Stimulated activated CD4-positive, alpha-beta T cell treated with anti-CD3 and anti-CD28 coated beads, Interleukin-4, amount 100 ng/mL, for 4 hours (primary cell): ENCODE measurements at regions not wholly inside any gene's neighbourhood (a gene's known extent, or its start where the extent isn't known, plus 50 kb on each side); places are given as distances from the start of the nearest gene placed in this dataset.
"Not testable (repeated sequence)": the region's sequence is repeated elsewhere in the genome, so short reads cannot be mapped to it uniquely, and the experiment has no call there.

Experiments used
- DNase-seq, 2 experiments: peaks; one replicate each; pipeline ENCODE4 v3.0.0-alpha.2; 2020

- no peak for DNase-seq
Measured at GRCh38 chr6:14874975-14875480, 370.8 kb upstream of the JARID2 start.

- no peak for DNase-seq
Measured at GRCh38 chr6:14875481-14876063, 370.3 kb upstream of the JARID2 start.

GRCh38 chr6:14876778-14877613 is 368.9 kb upstream of the JARID2 start:
- DNase-seq, result peak in 1 of 2 experiments; percentile 44

GRCh38 chr6:14877758-14878157 is 368.1 kb upstream of the JARID2 start:
- no peak for DNase-seq

- DNase-seq, result no peak
Measured at GRCh38 chr6:14880052-14880451, 365.8 kb upstream of the JARID2 start.

- DNase-seq, result no peak
Measured at GRCh38 chr6:14880677-14881076, 365.2 kb upstream of the JARID2 start.

- DNase-seq, result no peak
Measured at GRCh38 chr6:14881398-14881797, 364.5 kb upstream of the JARID2 start.

- DNase-seq, result no peak
Measured at GRCh38 chr6:14882394-14883026, 363.4 kb upstream of the JARID2 start.

- no peak for DNase-seq
Measured at GRCh38 chr6:14883921-14884320, 361.9 kb upstream of the JARID2 start.

GRCh38 chr6:14885498-14885897 is 360.4 kb upstream of the JARID2 start:
- no peak for DNase-seq

- DNase-seq, result no peak
Measured at GRCh38 chr6:14887181-14887580, 358.7 kb upstream of the JARID2 start.

GRCh38 chr6:14887986-14888574 is 357.8 kb upstream of the JARID2 start:
- DNase-seq, result no peak

- no peak for DNase-seq
Measured at GRCh38 chr6:14888575-14889000, 357.3 kb upstream of the JARID2 start.

- no peak for DNase-seq
Measured at GRCh38 chr6:14889188-14889587, 356.7 kb upstream of the JARID2 start.

- DNase-seq, result no peak
Measured at GRCh38 chr6:14889611-14890593, 356.0 kb upstream of the JARID2 start.

- not testable (repeated sequence) for DNase-seq
Measured at GRCh38 chr6:14891820-14892375, 354.0 kb upstream of the JARID2 start.

- DNase-seq, result no peak
Measured at GRCh38 chr6:14894105-14894504, 351.8 kb upstream of the JARID2 start.

GRCh38 chr6:14896475-14896874 is 349.4 kb upstream of the JARID2 start:
- DNase-seq, result no peak

GRCh38 chr6:14897831-14898230 is 348.0 kb upstream of the JARID2 start:
- DNase-seq, result no peak

- not testable (repeated sequence) for DNase-seq
Measured at GRCh38 chr6:14899441-14899840, 346.4 kb upstream of the JARID2 start.

GRCh38 chr6:14900919-14901318 is 344.9 kb upstream of the JARID2 start:
- DNase-seq, result no peak
